ENCODE measurements at regions not wholly inside any gene's neighbourhood (a gene's known extent, or its start where the extent isn't known, plus 50 kb on each side); places are given as distances from the start of the nearest gene placed in this dataset.

- TF ChIP-seq ZNF121 (tag by site-specific recombination; IDR thresholded peaks at IDR 0.05) (no peak), CTCF (tag by site-specific recombination; IDR thresholded peaks at IDR 0.05) (no peak), TCF7L2 (IDR thresholded peaks at IDR 0.05; ENCODE audit: borderline replicate concordance, low read depth, low read length) (no peak), HOXD13 (CRISPR knock-in tag; IDR thresholded peaks at IDR 0.05; ENCODE audit: borderline replicate concordance) (no peak), BCL6B (tag by site-specific recombination; IDR thresholded peaks at IDR 0.05) (no peak), MEIS1 (CRISPR knock-in tag; IDR thresholded peaks at IDR 0.05; ENCODE audit: borderline replicate concordance) (no peak)
Observed at GRCh38 chr13:80458543-80458942, 117.6 kb upstream of the SPRY2 start.
